ENCODE measurements at regions not wholly inside any gene's neighbourhood (a gene's known extent, or its start where the extent isn't known, plus 50 kb on each side); places are given as distances from the start of the nearest gene placed in this dataset.
"Not testable (repeated sequence)": the region's sequence is repeated elsewhere in the genome, so short reads cannot be mapped to it uniquely, and the experiment has no call there.

GRCh38 chr6:57877729-57878128, 560.3 kb downstream of the PRIM2 start:
- no CpG with 5 or more reads among the region's 3 CpGs for WGBS (ENCODE audit: insufficient coverage)
- DNase-seq: not testable (repeated sequence)

GRCh38 chr6:57878792-57879191, 561.4 kb downstream of the PRIM2 start:
- H3K4me3 ChIP-seq (replicated peaks in 1 of 3; ENCODE audit: low read depth in 2 of 3, low read length in 3 of 3); H3K4me3 Mint-ChIP-seq; H3K27ac Mint-ChIP-seq; H3K36me3 Mint-ChIP-seq; H3K4me1 ChIP-seq (ENCODE audit: control insufficient read depth in 1 of 2, insufficient read depth in 2 of 2, low read length in 2 of 2); H3K9me3 ChIP-seq (replicated peaks in 1 of 2; ENCODE audit: control insufficient read depth in 1 of 2, insufficient read depth in 1 of 2, low read length in 2 of 2); DNase-seq; intact Hi-C loops (cut with micrococcal nuclease); H3K4me2 ChIP-seq (replicated peaks; ENCODE audit: extremely low read depth, low read length, poor library complexity, severe bottlenecking); H3K4me1 Mint-ChIP-seq; H3K27me3 Mint-ChIP-seq (ENCODE audit: low read depth in 3 of 3); H4K20me1 ChIP-seq (ENCODE audit: insufficient read depth, low read length); H3K79me2 ChIP-seq (ENCODE audit: insufficient read depth, low read length); H3K9ac ChIP-seq (ENCODE audit: insufficient read depth, low read length, poor library complexity, severe bottlenecking); H3K27ac ChIP-seq (ENCODE audit: low read depth in 1 of 2, low read length in 2 of 2); H2AFZ ChIP-seq (ENCODE audit: insufficient read depth, low read depth, low read length, poor library complexity, severe bottlenecking); H3K36me3 ChIP-seq (replicated peaks in 1 of 2; ENCODE audit: control insufficient read depth in 1 of 2, insufficient read depth in 2 of 2, low read length in 2 of 2); H3K27me3 ChIP-seq (ENCODE audit: control insufficient read depth in 2 of 2, insufficient read depth in 2 of 2, low read length in 2 of 2): not testable (repeated sequence)
- peaks cover 0 to 14% (median 3%) of the 10 kb centered on the region in 7 donors for H3K9me3 Mint-ChIP-seq
- WGBS (ENCODE audit: insufficient coverage): no CpG with 5 or more reads among the region's 1 CpG

More at GRCh38 chr6:57877729-57878128, 560.3 kb downstream of the PRIM2 start:
- H3K4me3 Mint-ChIP-seq; H3K27ac ChIP-seq (ENCODE audit: low read depth in 1 of 2, low read length in 2 of 2); H3K4me3 ChIP-seq (replicated peaks in 1 of 3; ENCODE audit: low read depth in 2 of 3, low read length in 3 of 3); H3K79me2 ChIP-seq (ENCODE audit: insufficient read depth, low read length); H3K4me2 ChIP-seq (replicated peaks; ENCODE audit: extremely low read depth, low read length, poor library complexity, severe bottlenecking); H4K20me1 ChIP-seq (ENCODE audit: insufficient read depth, low read length); H3K27ac Mint-ChIP-seq; H2AFZ ChIP-seq (ENCODE audit: insufficient read depth, low read depth, low read length, poor library complexity, severe bottlenecking); H3K9ac ChIP-seq (ENCODE audit: insufficient read depth, low read length, poor library complexity, severe bottlenecking); H3K4me1 ChIP-seq (ENCODE audit: control insufficient read depth in 1 of 2, insufficient read depth in 2 of 2, low read length in 2 of 2); H3K4me1 Mint-ChIP-seq; H3K27me3 ChIP-seq (ENCODE audit: control insufficient read depth in 2 of 2, insufficient read depth in 2 of 2, low read length in 2 of 2); intact Hi-C loops (cut with micrococcal nuclease); H3K36me3 Mint-ChIP-seq; H3K27me3 Mint-ChIP-seq (ENCODE audit: low read depth in 3 of 3); H3K9me3 ChIP-seq (replicated peaks in 1 of 2; ENCODE audit: control insufficient read depth in 1 of 2, insufficient read depth in 1 of 2, low read length in 2 of 2); H3K36me3 ChIP-seq (replicated peaks in 1 of 2; ENCODE audit: control insufficient read depth in 1 of 2, insufficient read depth in 2 of 2, low read length in 2 of 2): not testable (repeated sequence)
- H3K9me3 Mint-ChIP-seq: peaks cover 0 to 14% (median 5%) of the 10 kb centered on the region in 7 donors

- H3K4me1 ChIP-seq (ENCODE audit: control insufficient read depth in 1 of 2, insufficient read depth in 2 of 2, low read length in 2 of 2); H4K20me1 ChIP-seq (ENCODE audit: insufficient read depth, low read length); H3K27ac ChIP-seq (ENCODE audit: low read depth in 1 of 2, low read length in 2 of 2); H2AFZ ChIP-seq (ENCODE audit: insufficient read depth, low read depth, low read length, poor library complexity, severe bottlenecking); H3K9ac ChIP-seq (ENCODE audit: insufficient read depth, low read length, poor library complexity, severe bottlenecking); DNase-seq; H3K27me3 ChIP-seq (ENCODE audit: control insufficient read depth in 2 of 2, insufficient read depth in 2 of 2, low read length in 2 of 2); H3K4me3 ChIP-seq (replicated peaks in 1 of 3; ENCODE audit: low read depth in 2 of 3, low read length in 3 of 3); H3K79me2 ChIP-seq (ENCODE audit: insufficient read depth, low read length); H3K4me3 Mint-ChIP-seq; H3K27ac Mint-ChIP-seq; H3K4me1 Mint-ChIP-seq; H3K36me3 ChIP-seq (replicated peaks in 1 of 2; ENCODE audit: control insufficient read depth in 1 of 2, insufficient read depth in 2 of 2, low read length in 2 of 2); H3K36me3 Mint-ChIP-seq; H3K9me3 Mint-ChIP-seq; H3K27me3 Mint-ChIP-seq (ENCODE audit: low read depth in 3 of 3); H3K9me3 ChIP-seq (replicated peaks in 1 of 2; ENCODE audit: control insufficient read depth in 1 of 2, insufficient read depth in 1 of 2, low read length in 2 of 2); intact Hi-C loops (cut with micrococcal nuclease); H3K4me2 ChIP-seq (replicated peaks; ENCODE audit: extremely low read depth, low read length, poor library complexity, severe bottlenecking): not testable (repeated sequence)
- WGBS (ENCODE audit: insufficient coverage): no CpG with 5 or more reads among the region's 5 CpGs
Measured at GRCh38 chr6:57898850-57899249, 581.4 kb downstream of the PRIM2 start.

- H3K27me3 ChIP-seq (ENCODE audit: control insufficient read depth in 2 of 2, insufficient read depth in 2 of 2, low read length in 2 of 2); DNase-seq; H3K27me3 Mint-ChIP-seq (ENCODE audit: low read depth in 3 of 3); H3K4me2 ChIP-seq (replicated peaks; ENCODE audit: extremely low read depth, low read length, poor library complexity, severe bottlenecking); H3K9me3 Mint-ChIP-seq; H3K4me1 Mint-ChIP-seq; H3K4me3 Mint-ChIP-seq; H4K20me1 ChIP-seq (ENCODE audit: insufficient read depth, low read length); H3K9me3 ChIP-seq (replicated peaks in 1 of 2; ENCODE audit: control insufficient read depth in 1 of 2, insufficient read depth in 1 of 2, low read length in 2 of 2); H3K27ac ChIP-seq (ENCODE audit: low read depth in 1 of 2, low read length in 2 of 2); H3K79me2 ChIP-seq (ENCODE audit: insufficient read depth, low read length); H3K36me3 Mint-ChIP-seq; H3K4me3 ChIP-seq (replicated peaks in 1 of 3; ENCODE audit: low read depth in 2 of 3, low read length in 3 of 3); H3K9ac ChIP-seq (ENCODE audit: insufficient read depth, low read length, poor library complexity, severe bottlenecking); H2AFZ ChIP-seq (ENCODE audit: insufficient read depth, low read depth, low read length, poor library complexity, severe bottlenecking); H3K4me1 ChIP-seq (ENCODE audit: control insufficient read depth in 1 of 2, insufficient read depth in 2 of 2, low read length in 2 of 2); H3K27ac Mint-ChIP-seq; H3K36me3 ChIP-seq (replicated peaks in 1 of 2; ENCODE audit: control insufficient read depth in 1 of 2, insufficient read depth in 2 of 2, low read length in 2 of 2); intact Hi-C loops (cut with micrococcal nuclease): not testable (repeated sequence)
- WGBS (ENCODE audit: insufficient coverage): no CpG with 5 or more reads among the region's 5 CpGs
Measured at GRCh38 chr6:57900687-57901399, 583.4 kb downstream of the PRIM2 start.
